Lower leg skin (tissue), 3 donors: ENCODE measurements at regions not wholly inside any gene's neighbourhood (a gene's known extent, or its start where the extent isn't known, plus 50 kb on each side); places are given as distances from the start of the nearest gene placed in this dataset.
"Not testable (repeated sequence)": the region's sequence is repeated elsewhere in the genome, so short reads cannot be mapped to it uniquely, and the experiment has no call there.

Source experiments
- CTCF ChIP-seq, 3 donors: fragments of 450-650 bp; IDR thresholded peaks; one replicate each; pipeline ENCODE4 v1.5.1; 2016; ENCODE audit warnings: antibody characterized with exemption in 3 of 3, mild to moderate bottlenecking in 3 of 3, moderate library complexity in 2 of 3
- POLR2A ChIP-seq, 2 donors: fragments of 450-650 bp; IDR thresholded peaks; one replicate each; pipeline ENCODE4 v1.6.1; 2016 to 2017; ENCODE audit warnings: antibody characterized with exemption in 2 of 2, mild to moderate bottlenecking in 1 of 2, moderate library complexity in 1 of 2

GRCh38 chr10:46677836-46678435 is 99.0 kb downstream of the SYT15 start:
- not testable (repeated sequence) for TF ChIP-seq CTCF, POLR2A (IDR thresholded peaks at IDR 0.05)
